ENCODE measurements at regions not wholly inside any gene's neighbourhood (a gene's known extent, or its start where the extent isn't known, plus 50 kb on each side); places are given as distances from the start of the nearest gene placed in this dataset.

- no peak for TF ChIP-seq CTCF (IDR thresholded peaks at IDR 0.05)
- TF ChIP-seq, protein P1, sequence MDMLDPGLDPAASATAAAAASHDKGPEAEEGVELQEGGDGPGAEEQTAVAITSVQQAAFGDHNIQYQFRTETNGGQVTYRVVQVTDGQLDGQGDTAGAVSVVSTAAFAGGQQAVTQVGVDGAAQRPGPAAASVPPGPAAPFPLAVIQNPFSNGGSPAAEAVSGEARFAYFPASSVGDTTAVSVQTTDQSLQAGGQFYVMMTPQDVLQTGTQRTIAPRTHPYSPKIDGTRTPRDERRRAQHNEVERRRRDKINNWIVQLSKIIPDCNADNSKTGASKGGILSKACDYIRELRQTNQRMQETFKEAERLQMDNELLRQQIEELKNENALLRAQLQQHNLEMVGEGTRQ (IDR thresholded peaks at IDR 0.05): no peak
- no peak for TF ChIP-seq POLR2A (IDR thresholded peaks at IDR 0.05; ENCODE audit: low read length)
These were observed 99.0 kb upstream of the SMIM30 start for GRCh38 chr7:113217314-113217713.

Data from A549 (cell line).